Loucy (cell line): ENCODE measurements at regions not wholly inside any gene's neighbourhood (a gene's known extent, or its start where the extent isn't known, plus 50 kb on each side); places are given as distances from the start of the nearest gene placed in this dataset.
"Not testable (repeated sequence)": the region's sequence is repeated elsewhere in the genome, so short reads cannot be mapped to it uniquely, and the experiment has no call there.

Source experiments
- H2AFZ ChIP-seq: fragments of 200-600 bp; sonication (generic); 2 replicates; pipeline ENCODE4 v1.6.0; 2016; ENCODE audit warnings: antibody characterized with exemption, mild to moderate bottlenecking, low read length, moderate library complexity
- H3F3A ChIP-seq: fragments of 200-600 bp; 2 replicates; pipeline ENCODE4 v1.6.0; 2016; ENCODE audit warnings: antibody characterized with exemption, low read depth, mild to moderate bottlenecking
- H3K27me3 ChIP-seq: fragments of 200-600 bp; sonication (generic); 2 replicates; pipeline ENCODE4 v1.6.1; 2014; ENCODE audit warnings: low read length, mild to moderate bottlenecking; ENCODE audit not compliant: insufficient read depth, poor library complexity, severe bottlenecking
- H3K36me3 ChIP-seq: fragments of 200-600 bp; sonication (generic); 2 replicates; pipeline ENCODE4 v1.6.1; 2016; ENCODE audit warnings: low read length; ENCODE audit not compliant: insufficient read depth
- H3K4me1 ChIP-seq: fragments of 200-600 bp; sonication (generic); 2 replicates; pipeline ENCODE4 v1.5.1; 2014; ENCODE audit warnings: low read length, mild to moderate bottlenecking; ENCODE audit not compliant: insufficient read depth, poor library complexity, severe bottlenecking
- H3K4me2 ChIP-seq: fragments of 200-600 bp; sonication (generic); 2 replicates; pipeline ENCODE4 v1.6.0; 2014; ENCODE audit warnings: antibody characterized with exemption, low read length, low read depth, mild to moderate bottlenecking; ENCODE audit not compliant: poor library complexity, severe bottlenecking
- H3K4me3 ChIP-seq: fragments of 200-600 bp; sonication (generic); 2 replicates; pipeline ENCODE4 v1.5.1; 2014; ENCODE audit warnings: low read length, mild to moderate bottlenecking, mixed read lengths; ENCODE audit not compliant: poor library complexity, severe bottlenecking
- H3K79me2 ChIP-seq: fragments of 200-600 bp; sonication (generic); 2 replicates; pipeline ENCODE4 v1.6.1; 2014; ENCODE audit warnings: low read length; ENCODE audit not compliant: insufficient read depth
- H3K9ac ChIP-seq: fragments of 200-600 bp; sonication (generic); 2 replicates; pipeline ENCODE4 v1.6.0; 2014; ENCODE audit warnings: mild to moderate bottlenecking, low read depth, low read length, moderate library complexity; ENCODE audit not compliant: poor library complexity, severe bottlenecking
- H3K9me2 ChIP-seq: fragments of 200-600 bp; sonication (generic); replicated peaks from 2 replicates; pipeline ENCODE4 v1.6.1; 2016; ENCODE audit warnings: low read depth, low read length, mixed read lengths
- H3K9me3 ChIP-seq: fragments of 200-600 bp; sonication (generic); 2 replicates; pipeline ENCODE4 v1.6.1; 2014; ENCODE audit warnings: mild to moderate bottlenecking, antibody characterized with exemption, low read length, low read depth; ENCODE audit not compliant: insufficient read depth
- H4K20me1 ChIP-seq: fragments of 200-600 bp; sonication (generic); 2 replicates; pipeline ENCODE4 v1.6.0; 2014; ENCODE audit warnings: antibody characterized with exemption, low read length, mild to moderate bottlenecking; ENCODE audit not compliant: insufficient read depth, poor library complexity, severe bottlenecking
- CTCF ChIP-seq: fragments of 200-600 bp; sonication (generic); conservative IDR thresholded peaks from 2 replicates; pipeline ENCODE4 v1.5.1; 2014; ENCODE audit warnings: mild to moderate bottlenecking, antibody characterized with exemption, low read length
- EZH2phosphoT487 ChIP-seq: fragments of 200-600 bp; IDR thresholded peaks from 2 replicates; pipeline ENCODE4 v1.6.1; 2018; ENCODE audit warnings: antibody characterized with exemption, mild to moderate bottlenecking, moderate library complexity, borderline replicate concordance

GRCh38 chr6:133787122-133787521 lies 101.8 kb upstream of the TCF21 start:
- no peaks in the 10 kb centered on the region for H3F3A ChIP-seq
- no peaks in the 10 kb centered on the region for H3K4me1 ChIP-seq
- H3K79me2 ChIP-seq = no peaks in the 10 kb centered on the region
- no peaks in the 10 kb centered on the region for H4K20me1 ChIP-seq
- no peak overlapping the region for H3K4me3 ChIP-seq
- H2AFZ ChIP-seq = no peak overlapping the region
- H3K36me3 ChIP-seq = no peaks in the 10 kb centered on the region
- H3K9me3 ChIP-seq = no peaks in the 10 kb centered on the region
- TF ChIP-seq EZH2phosphoT487 = no peak
- TF ChIP-seq CTCF = no peak
- H3K9ac ChIP-seq = no peak overlapping the region
- H3K27me3 ChIP-seq = no peaks in the 10 kb centered on the region
- no peaks in the 10 kb centered on the region for H3K9me2 ChIP-seq
- no peak overlapping the region for H3K4me2 ChIP-seq

- Histone ChIP-seq H3K4me3 (no peak overlapping the region), H3K9me3 (no peaks in the 10 kb centered on the region), H4K20me1 (no peaks in the 10 kb centered on the region), H3K27me3 (no peaks in the 10 kb centered on the region), H3K79me2 (no peaks in the 10 kb centered on the region), H3K4me2 (no peak overlapping the region), H3K9ac (no peak overlapping the region), H3K9me2 (no peaks in the 10 kb centered on the region), H3K36me3 (no peaks in the 10 kb centered on the region), H3F3A (no peaks in the 10 kb centered on the region), H2AFZ (no peak overlapping the region), H3K4me1 (no peaks in the 10 kb centered on the region)
- TF ChIP-seq EZH2phosphoT487 = no peak
- TF ChIP-seq CTCF = no peak
Observed at GRCh38 chr6:133787859-133788505, 100.9 kb upstream of the TCF21 start.

- no peak overlapping the region for H3K9ac ChIP-seq
- H3K36me3 ChIP-seq = no peaks in the 10 kb centered on the region
- no peak for TF ChIP-seq CTCF
- TF ChIP-seq EZH2phosphoT487 = no peak
- no peak overlapping the region for H2AFZ ChIP-seq
- H3K79me2 ChIP-seq = no peaks in the 10 kb centered on the region
- no peaks in the 10 kb centered on the region for H3K9me3 ChIP-seq
- no peaks in the 10 kb centered on the region for H3K27me3 ChIP-seq
- H3K9me2 ChIP-seq = no peaks in the 10 kb centered on the region
- H4K20me1 ChIP-seq = no peaks in the 10 kb centered on the region
- no peaks in the 10 kb centered on the region for H3K4me1 ChIP-seq
- H3K4me2 ChIP-seq = no peak overlapping the region
- H3F3A ChIP-seq = no peaks in the 10 kb centered on the region
- no peak overlapping the region for H3K4me3 ChIP-seq
Observed at GRCh38 chr6:133788556-133788955, 100.4 kb upstream of the TCF21 start.

- H3K9me3 ChIP-seq, H3K4me2 ChIP-seq, H3K36me3 ChIP-seq, H3K4me1 ChIP-seq, H3F3A ChIP-seq, H3K4me3 ChIP-seq, H3K9ac ChIP-seq, H3K27me3 ChIP-seq, H4K20me1 ChIP-seq, H2AFZ ChIP-seq, H3K9me2 ChIP-seq, H3K79me2 ChIP-seq: not testable (repeated sequence)
Observed at GRCh38 chr6:133789449-133789848, 99.5 kb upstream of the TCF21 start.

GRCh38 chr6:133790756-133791155 lies 98.2 kb upstream of the TCF21 start:
- not testable (repeated sequence) for H3K79me2 ChIP-seq, H4K20me1 ChIP-seq, H3K9ac ChIP-seq, H3K9me3 ChIP-seq, H3K9me2 ChIP-seq, H3K36me3 ChIP-seq, H2AFZ ChIP-seq, H3F3A ChIP-seq, H3K27me3 ChIP-seq, H3K4me2 ChIP-seq, H3K4me3 ChIP-seq, H3K4me1 ChIP-seq
